HG03558 (cell line): ENCODE measurements at regions not wholly inside any gene's neighbourhood (a gene's known extent, or its start where the extent isn't known, plus 50 kb on each side); places are given as distances from the start of the nearest gene placed in this dataset.
"Not testable (repeated sequence)": the region's sequence is repeated elsewhere in the genome, so short reads cannot be mapped to it uniquely, and the experiment has no call there.

Source experiments
- ATAC-seq: cut with Tn5 transposase; IDR thresholded peaks from one replicate; pipeline ENCODE4 v1.9.1; 2021; ENCODE audit warnings: moderate number of reproducible peaks; ENCODE audit not compliant: unreplicated experiment; ENCODE audit errors: extremely low read depth

GRCh38 chr21:15932726-15933125 is 202.9 kb downstream of the USP25 start:
- ATAC-seq: no peak

GRCh38 chr21:15935530-15935929 is 205.7 kb downstream of the USP25 start:
- ATAC-seq: no peak

DNA sequence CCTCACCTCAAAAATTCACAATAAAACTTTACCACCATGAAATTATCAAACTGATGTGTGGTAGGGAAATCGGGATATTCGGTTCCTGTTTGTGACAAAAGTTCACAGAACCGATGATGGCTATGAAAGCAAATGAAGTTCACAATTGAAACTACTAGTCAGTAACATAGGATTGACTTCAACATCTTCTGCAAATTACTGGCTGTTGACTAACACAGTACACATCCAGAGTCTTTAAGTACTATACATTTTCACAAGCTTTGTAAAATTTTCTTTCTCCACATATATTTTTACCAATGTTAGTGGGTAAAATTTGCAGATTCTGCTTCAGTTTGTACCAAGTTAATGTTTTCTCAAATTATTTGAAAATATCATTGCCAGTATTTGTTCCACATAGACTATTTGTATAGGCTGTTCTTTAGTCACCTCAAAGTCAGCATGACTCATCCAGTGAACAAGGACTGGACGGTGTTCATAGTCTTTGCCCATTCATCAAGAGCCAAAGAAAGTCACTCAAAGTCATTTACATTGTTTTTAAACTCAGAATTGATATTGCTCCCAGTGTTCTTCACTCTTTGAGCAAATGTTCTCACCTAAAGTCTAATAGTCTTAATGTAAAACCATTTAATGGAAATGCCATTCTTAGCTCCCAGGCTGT is 213.4 kb downstream of the USP25 start:
- ATAC-seq: no peak

GRCh38 chr21:15947677-15948076 is 217.9 kb downstream of the USP25 start:
- no peak for ATAC-seq

GRCh38 chr21:15953551-15954116 is 223.9 kb downstream of the USP25 start:
- no peak for ATAC-seq

DNA sequence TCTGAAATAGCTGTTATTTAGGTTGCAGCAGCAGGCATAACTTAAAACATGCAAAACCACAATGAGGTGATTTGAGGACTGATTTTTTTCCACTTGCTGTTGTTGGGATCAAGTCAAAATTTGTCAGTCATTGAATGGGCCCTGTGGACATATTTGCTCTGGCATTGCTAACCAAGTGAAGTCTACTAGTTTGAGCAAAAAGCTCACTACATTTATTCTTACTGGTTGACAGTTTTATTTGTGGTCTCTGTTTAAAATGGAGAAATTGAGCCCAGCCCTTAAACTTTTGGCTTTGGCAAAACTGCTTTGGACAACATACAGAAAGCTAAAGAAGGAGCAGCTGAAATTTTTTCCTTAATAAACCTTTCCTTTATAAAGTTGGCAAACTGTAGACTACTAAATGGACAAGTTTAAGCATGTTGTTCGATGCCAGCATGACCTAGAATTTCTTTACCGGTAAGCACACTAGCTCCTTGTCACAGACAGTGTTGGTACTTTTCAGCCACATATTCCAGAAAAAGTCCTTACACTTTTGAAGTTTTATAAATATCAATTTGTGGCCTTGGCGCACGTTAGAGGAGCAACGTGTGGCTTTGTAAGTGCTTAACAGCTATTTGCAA is 234.6 kb downstream of the USP25 start:
- no peak for ATAC-seq

- no peak for ATAC-seq
Measured at GRCh38 chr21:15966231-15966630, 236.4 kb downstream of the USP25 start.

DNA sequence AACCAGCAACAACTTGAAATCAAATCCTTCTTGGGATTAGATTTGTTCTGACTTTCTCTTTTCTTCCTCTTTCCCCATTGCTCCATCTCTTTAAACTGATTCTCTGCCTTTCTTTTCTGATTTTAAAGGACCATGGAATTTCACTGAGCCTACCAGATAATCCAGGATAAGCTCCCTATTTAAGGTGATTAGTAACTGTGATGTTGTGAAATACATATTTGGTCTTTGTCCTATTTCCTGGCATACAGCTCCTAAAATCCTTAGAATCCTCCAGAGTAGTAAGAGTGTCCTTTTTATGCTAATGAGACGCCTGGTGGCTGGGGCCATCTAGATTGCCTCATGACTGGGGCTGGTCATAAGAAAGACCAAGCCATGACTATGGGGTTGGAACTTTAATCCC is 236.9 kb downstream of the USP25 start:
- no peak for ATAC-seq

DNA sequence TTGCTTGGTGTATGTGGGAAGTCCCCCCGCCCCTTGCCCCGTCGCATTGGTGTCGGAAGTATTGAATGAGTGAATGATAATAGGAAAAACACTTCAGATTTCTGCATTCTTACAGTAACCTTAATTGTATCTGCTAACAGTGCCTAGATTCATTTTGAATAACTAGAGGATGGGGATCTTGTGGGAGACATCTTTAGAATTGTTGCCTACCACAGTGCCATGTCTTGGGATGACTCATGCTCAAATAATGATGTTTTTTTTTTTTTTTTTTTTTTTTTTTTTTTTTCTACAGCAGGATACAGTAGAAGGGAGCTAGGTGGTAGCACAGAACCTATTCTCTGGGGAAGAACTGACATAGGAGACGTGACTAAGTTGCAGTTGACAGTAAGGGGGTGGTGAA is 237.9 kb downstream of the USP25 start:
- ATAC-seq: no peak

DNA sequence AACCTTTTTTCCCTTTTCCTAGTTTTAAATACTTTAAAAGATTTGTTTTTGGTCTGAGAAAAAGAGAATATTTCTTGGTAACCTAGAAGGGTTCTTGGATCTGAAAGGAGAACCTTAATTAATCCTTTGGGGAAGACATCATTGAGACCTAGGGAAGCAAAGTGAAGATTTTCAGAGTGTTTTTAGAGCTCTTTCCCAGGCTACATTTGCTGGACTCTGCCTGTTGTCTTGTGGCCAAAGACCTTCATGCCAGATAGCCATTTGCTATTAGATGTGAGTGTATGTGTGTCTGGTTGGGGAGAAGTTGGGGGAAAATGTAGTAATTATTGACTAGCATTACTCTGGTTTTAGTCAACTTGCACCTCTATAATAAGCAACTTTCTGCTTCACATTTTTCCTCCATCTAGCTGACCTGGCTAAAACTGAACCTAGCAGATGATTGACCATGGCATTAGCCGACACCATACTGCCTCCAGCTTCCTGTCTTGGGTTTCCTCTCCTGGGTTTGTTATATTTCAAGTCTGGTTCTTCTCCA is 239.1 kb downstream of the USP25 start:
- no peak for ATAC-seq

DNA sequence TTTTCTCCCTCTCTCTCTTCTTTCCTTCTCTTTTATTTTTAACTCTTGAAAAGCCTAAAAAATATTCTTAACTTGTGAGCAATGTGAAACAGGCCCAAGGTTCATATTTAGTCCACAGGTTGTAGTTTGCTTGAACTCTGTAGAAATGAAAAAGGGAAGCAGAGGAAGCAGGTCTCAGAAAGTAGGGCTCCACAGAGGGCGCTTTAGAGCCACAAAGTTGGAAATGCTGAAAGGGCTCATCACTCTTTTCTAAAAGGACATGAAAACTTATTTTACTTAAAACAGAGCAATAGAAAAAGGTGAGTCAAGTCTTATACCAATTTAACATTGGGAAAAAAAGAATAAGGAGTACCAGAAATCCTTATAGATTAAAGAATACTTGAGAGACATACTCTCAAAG is 247.0 kb downstream of the USP25 start:
- no peak for ATAC-seq

DNA sequence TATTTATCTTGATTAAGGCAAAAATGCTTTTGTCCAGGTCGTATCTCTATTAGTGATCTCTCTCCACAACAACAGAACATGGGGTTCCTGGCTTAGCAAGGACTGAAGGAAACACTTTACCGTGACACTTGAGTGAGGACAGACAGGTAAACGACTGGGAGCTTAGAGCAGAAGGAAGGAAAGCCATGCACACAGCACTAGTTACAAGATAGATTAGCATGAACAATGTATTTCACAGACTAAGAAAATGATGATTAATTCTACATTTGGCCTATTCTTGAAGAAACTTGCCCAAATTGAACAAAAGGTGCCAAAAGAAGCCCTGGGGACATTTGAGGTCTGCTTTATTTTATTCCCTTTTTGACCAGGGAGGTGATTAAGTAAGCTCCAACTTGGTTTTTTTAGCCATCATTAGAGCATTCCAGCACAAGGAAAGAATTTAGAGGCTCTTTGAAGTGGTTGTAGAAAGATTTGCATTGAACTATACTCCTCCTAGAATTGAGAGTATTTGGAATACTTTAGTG is 248.5 kb downstream of the USP25 start:
- no peak for ATAC-seq

GRCh38 chr21:15979493-15979892 is 249.7 kb downstream of the USP25 start:
- ATAC-seq: not testable (repeated sequence)

GRCh38 chr21:15986277-15986676 is 256.5 kb downstream of the USP25 start:
- no peak for ATAC-seq

- no peak for ATAC-seq
Measured at GRCh38 chr21:15992171-15992570, 262.4 kb downstream of the USP25 start.

DNA sequence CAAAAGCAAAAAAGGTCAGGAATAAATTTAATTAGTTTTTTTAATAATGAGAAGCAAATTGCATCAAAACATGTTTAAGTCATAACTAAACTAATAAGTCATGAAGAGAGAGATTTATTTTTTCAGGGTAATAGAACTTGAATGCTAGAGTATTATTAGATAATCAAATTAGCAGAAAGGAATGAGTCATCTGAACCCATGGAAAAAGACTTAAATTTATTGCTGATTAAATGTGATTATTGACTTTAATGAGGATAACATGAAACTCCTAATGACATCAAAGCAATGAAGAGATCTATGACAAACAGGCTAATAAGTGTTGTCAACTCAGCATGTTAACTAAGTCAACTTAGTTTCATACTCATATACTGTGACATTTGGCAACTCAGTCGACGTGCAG is 264.2 kb downstream of the USP25 start:
- no peak for ATAC-seq

DNA sequence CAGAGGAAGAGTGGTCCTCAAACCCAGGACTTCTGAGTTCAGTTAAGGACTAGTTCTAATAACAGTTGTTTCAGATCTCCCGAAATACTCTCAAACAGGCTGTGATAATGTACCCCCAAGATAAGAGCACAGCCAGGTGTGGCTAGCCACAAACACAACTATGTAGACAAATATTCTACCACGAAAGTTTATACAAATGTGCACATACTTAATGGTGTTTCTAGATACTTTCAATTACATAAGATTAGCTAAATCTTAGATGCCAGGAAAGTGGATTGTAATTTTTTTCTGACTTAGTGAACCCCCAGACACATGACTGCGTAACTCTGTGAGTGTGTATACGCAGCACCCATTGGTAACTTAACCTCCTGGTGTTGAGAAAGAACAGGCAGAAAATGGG is 270.0 kb downstream of the USP25 start:
- no peak for ATAC-seq

- ATAC-seq: no peak
Measured at GRCh38 chr21:16002874-16003466, 273.2 kb downstream of the USP25 start.

DNA sequence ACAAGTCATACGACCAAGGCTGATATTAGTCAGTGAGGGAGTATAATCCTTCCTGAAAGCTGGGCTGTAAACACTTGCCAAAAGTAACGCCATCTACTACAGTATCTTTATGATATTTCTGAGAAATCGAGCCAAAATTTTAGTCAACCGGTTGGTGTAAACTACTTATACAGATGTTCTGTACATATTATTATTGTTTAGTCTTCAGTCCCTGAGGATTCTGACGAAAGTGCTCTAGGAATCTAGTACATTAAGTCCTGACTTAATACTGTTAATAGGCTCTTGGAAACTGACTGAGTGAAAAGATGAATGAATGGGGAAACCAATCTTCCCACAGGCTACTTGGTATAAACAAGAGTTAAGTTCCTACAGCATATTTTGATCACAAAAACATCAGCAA is 274.3 kb downstream of the USP25 start:
- ATAC-seq: no peak

- ATAC-seq: no peak
Measured at GRCh38 chr21:16004523-16004922, 274.7 kb downstream of the USP25 start.

DNA sequence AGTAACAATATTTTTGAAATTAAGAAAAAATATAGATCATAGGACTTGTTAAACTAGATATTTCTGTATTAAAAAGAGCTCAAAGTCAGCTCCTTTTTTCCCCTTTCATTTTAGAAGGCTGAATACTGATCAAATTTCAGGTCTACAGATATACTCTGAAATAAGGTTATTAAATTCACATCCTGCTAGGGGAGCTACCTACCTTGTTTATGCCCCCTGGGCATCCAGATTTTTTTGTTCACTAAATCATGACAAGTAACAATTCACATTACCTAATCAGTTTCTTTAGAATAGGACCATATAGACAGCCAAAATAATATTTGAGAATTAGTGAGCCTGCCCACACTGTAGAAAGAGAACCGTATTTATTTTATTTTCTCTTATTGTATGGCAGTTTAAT is 276.2 kb downstream of the USP25 start:
- ATAC-seq: no peak
